HL-60/S4 treated with retinoic acid at 250 ng/mL for 4 days and 3 days (cell line): ENCODE measurements at regions not wholly inside any gene's neighbourhood (a gene's known extent, or its start where the extent isn't known, plus 50 kb on each side); places are given as distances from the start of the nearest gene placed in this dataset.

Experiments used
- in situ Hi-C: fragments of 300-500 bp; cut with MboI; formaldehyde crosslinking; loops from 2 replicates; pipeline ENCODE4 v1.7.0; 2022; ENCODE audit warnings: low sequenced_read_pairs

DNA sequence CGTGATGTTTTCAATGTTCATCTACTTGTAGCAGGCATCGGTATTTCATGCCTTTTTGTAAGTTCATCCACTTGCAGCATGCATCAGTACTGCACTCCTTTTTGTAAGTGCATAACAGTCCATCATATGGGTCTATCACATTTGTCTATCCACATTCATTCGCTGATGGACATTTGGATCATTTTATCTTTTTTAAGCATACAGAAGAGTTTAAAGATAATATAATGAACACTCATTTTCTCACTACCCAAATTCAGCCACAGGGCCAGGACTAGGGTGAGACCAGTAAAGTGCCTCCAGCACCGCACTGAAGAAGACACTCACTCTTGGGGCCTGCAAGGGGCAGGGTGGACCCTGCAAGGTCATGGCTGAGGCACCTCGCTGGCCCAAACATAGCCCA, 309.6 kb downstream of the UACA start:
- in situ Hi-C loops = no loop called here

DNA sequence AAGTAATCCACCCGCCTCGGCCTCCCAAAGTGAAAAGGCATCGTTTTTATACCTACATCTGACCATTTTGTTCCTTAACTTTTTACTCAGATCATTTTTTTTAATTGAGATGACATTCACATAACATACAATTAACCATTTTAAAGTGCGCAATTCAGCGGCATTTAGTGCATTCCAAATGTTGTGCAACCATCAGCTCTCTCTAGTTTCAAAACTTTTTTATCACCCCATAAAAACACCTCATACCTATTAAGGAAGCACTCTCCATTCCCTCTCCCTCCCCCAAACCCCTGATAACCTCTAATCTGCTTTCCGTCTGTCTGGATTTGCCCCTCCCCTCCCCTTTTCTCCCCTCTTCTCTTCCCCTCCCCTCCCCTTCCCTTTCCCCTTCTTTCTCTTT, 310.1 kb downstream of the UACA start:
- in situ Hi-C loops = no loop called here

DNA sequence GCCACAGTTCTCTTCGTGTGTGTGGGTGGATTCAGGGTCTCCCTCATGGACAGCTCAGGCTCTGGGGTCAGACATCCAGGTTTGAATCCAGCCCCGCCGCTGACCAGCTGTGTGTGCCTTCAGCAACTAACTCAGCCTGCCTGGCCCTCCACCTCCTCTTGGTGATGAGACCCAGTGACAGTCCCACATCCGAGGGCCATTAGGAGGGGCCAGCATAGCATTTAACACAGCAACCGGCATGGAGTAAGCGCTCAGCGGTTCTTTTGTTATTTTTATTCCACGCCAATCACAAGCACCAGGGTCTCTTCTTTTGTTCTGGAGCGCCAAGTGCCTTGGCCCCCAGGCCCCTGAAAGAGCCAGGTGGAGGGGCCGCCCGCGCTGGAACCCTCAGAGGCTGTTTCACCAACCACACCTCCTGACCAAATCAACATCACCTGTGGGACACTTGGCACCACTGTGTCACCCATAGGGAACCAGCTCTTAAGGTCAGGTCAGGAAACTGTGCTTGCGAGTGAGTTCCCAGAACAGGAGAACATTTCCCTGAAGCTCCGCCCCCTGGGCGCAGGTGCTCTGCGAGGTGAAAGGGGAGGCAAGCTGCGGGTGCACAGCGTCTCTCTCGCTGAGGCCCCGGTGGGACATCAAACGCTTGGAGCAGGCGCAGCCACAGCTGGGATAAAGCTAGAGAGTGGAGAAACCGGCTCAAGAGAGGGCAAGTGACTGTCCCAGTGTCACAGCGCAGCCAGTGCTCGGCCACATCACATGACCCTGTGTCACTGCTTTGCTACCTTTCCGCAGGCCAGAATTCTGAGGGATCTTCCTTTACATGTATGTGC, 311.3 kb downstream of the UACA start:
- in situ Hi-C loops = no loop called here

GRCh38 chr15:70450142-70450443, 313.3 kb downstream of the UACA start:
- in situ Hi-C loops = no loop called here

DNA sequence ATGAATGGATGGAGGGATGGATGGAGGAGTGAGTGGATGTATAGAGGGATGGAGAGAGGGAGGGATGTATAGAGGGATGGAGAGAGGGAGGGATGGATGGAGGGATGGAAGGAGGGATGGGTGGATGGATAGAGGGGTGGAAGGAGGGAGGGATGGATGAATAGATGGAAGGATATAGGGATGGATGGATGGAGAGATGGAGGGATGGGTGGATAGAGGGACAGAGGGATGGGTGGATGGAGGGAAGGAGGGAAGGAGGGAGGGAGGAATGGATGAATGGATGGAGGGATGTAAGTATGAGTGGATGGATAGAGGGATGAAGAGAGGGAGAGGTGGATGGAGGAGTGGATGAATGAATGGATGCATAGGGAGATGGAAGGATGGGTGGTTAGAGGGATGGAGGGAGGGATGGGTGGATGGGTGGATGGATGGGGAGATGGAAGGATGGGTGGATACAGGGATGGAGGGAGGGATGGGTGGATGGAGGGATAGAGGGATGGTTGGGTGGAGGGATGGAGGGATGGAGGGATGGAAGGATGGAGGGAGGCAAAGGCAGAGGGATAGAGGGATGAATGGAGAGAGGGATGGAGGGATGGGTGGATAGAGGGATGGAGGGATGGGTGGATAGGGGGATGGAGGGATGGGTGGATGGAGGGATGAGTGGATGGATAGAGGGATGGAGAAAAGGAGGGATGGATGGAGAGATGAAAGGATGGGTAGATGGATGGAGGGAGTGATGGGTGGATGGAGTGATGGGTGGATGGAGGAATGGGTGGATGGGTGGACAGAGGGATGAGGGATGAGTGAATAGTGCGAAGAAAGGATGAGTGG, 313.8 kb downstream of the UACA start:
- in situ Hi-C loops = no loop called here

GRCh38 chr15:70447928-70448698, 315.2 kb downstream of the UACA start:
- in situ Hi-C loops = no loop called here

- in situ Hi-C loops = no loop called here
Observed at GRCh38 chr15:70447521-70447920, 315.8 kb downstream of the UACA start.

DNA sequence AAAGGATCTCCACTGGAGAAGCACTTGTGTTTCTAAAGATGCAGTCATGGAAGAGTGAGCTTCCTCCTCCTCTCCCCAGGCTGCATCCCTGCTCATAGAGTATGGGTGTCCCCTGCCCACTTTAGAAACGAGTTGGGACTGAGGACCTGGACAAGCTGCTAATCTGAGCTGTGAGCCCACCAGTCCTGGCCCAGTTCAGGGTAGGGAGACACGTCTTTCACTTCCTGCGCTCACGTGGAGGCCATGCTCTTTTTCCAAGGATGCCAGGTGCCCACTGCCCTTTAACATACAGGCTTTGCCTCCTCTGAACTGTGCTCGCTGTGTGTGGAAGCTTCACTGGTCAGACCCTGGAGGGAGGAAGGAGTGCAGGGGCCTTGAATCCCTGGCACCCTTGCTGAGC, 316.3 kb downstream of the UACA start:
- in situ Hi-C loops = no loop called here

DNA sequence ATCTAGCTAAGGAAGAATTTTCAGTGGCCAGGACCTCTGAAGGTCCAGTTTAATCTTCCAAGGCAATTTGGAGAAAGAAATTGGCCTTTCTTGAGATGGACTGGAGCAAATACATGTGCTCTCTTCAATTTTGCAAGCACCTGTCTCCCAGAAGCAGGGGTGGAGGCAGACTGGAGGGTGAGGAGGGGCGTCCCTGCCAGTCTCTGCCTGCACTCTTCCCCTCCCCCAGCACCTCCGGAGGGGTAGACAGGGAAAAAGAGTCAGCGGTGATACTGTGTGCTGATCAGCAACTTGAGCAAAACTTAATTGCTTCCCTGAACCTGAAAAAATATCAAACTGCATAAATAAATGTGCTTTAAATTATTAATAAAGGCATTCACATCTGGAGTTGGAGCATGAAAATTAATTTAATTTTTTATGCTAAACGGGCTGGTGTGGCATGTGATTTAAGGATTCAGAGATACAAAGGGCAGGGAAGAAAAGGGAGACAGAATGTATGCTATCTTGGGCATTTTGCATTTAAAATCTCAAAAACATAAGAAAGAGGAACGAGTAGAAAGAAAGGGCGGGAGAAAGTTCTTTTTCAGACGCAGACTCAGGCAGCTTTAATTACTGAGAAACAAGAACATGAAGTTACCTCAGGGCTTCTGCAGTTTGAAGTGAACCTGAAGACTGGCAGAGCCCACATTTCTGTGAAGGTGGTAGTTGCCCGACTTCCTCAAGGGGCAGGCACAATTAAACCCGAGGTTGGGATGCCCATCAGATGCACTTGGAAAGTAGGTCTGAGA, 319.7 kb downstream of the UACA start:
- in situ Hi-C loops = no loop called here

GRCh38 chr15:70442616-70443321, 320.6 kb downstream of the UACA start:
- in situ Hi-C loops = no loop called here

GRCh38 chr15:70442211-70442610, 321.1 kb downstream of the UACA start:
- in situ Hi-C loops = no loop called here

- in situ Hi-C loops = no loop called here
Observed at GRCh38 chr15:70440416-70441138, 322.8 kb downstream of the UACA start.

GRCh38 chr15:70439880-70440279, 323.5 kb downstream of the UACA start:
- in situ Hi-C loops = no loop called here

- in situ Hi-C loops = no loop called here
Observed at GRCh38 chr15:70439304-70439877, 324.0 kb downstream of the UACA start.

DNA sequence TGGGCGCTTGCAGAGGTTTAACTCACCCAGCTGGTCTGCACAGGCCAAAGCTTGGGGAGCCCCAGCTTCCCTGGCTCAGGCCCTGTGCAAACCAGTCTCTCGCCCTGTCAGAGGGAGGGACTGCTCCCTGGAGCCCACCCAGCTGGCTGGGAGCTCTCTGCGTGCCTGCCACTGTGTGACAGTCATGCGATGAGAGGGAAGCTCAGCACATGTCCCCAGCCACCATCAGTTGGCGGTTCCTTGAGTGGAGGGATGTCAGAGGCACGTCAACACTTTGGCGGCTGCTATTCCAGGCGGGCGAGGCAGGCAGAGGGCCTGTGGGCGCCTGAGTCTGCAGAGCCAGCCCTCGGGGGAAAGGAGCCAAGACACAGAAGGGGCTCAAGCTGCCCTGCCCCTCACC, 324.6 kb downstream of the UACA start:
- in situ Hi-C loops = no loop called here

DNA sequence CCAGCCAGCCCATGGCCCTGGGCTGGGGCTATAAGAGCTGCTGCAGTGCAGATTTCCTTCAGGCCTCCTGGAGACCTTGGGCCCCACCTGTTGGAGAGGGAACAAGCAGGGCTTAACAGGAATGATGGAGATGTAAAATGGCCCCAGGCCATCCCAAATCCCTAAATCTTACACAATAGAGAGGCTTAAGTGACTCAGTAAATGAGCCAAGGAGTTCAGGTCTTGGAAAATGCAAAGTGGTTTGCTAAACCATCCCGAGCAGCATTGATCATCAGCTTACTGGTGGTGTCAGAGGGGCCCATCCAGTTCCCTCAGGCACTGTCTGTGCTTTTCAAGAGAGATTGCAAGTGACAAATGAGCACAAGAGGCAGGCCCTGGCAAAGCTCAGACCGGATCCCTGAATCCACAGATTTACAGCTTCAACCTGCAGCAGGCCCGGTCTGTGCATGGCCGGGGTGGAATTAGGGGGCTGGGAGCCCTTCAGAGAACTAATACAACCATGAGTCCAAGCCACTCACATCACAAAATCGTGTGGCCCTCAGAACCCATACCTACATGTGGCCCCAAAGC, 325.4 kb downstream of the UACA start:
- in situ Hi-C loops = no loop called here

DNA sequence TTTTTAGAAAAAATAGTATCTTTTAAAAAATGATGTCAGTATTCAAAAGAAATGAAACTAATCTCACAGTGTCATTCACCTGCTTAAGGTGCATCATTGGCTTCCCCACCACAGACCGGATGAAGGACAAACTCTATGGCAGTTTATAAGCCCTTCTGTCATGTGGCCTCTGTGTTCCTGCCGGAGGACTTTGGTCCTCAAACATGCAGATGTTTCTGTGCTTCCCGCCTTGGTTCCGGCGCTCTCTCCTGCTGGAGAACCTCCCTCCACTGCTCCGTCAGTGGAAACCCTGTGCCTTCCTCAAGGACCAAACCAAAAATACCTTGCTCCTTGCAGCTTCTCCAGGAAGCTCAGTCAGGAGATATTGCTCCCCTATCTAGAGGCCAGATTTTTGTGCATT, 326.3 kb downstream of the UACA start:
- in situ Hi-C loops = no loop called here

DNA sequence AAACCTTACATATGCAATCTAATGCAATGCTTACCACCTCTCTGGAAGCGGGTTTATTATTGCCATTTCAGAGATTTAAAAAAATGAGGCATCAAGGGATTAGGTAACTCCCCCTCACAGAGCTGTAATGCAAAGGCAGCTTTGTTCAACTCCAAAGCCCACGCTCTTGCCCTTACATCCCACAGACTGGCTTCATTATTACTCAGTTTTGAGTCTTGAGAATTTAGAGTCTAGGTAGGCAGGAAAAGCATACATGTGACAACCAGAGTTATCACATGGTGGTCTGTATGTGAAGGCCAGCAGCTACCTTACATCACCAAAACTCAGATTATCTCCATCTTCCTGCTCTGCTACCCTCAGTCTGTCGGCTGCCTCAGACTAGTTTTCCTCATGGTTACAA, 326.9 kb downstream of the UACA start:
- in situ Hi-C loops = no loop called here

DNA sequence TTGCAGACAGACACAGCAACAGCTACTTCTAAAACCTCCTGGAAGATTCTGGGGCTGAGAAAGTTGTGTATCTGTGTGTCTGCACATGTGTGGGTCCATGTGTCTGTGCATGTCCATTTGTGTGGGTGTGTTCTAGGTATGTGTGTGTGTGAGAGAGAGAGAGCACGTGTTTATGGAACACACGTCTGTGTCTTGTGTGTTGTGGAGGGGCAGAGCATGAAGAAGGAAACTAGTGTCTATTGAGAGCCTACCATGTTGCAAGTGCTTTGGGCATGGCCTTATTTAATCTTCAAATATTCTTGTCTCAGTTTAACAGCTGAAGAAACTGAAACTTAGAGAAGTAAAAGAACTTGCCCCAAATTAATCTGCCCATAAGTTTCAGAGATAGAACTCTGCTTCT, 327.5 kb downstream of the UACA start:
- in situ Hi-C loops = no loop called here
